Transverse colon (tissue), 4 donors: ENCODE measurements at regions not wholly inside any gene's neighbourhood (a gene's known extent, or its start where the extent isn't known, plus 50 kb on each side); places are given as distances from the start of the nearest gene placed in this dataset.

Source experiments
- CTCF ChIP-seq, 5 experiments: fragments of 200-600 bp in 3 of 5; fragments of 450-650 bp in 2 of 5; sonication (generic) in 3 of 5; IDR thresholded peaks; 1 replicate in 2 of 5; 2 replicates in 3 of 5; pipeline ENCODE4 v1.5.1; 2016 to 2017; ENCODE audit warnings: antibody characterized with exemption in 5 of 5, inconsistent platforms in 3 of 5, mild to moderate bottlenecking in 2 of 5, moderate library complexity in 1 of 5
- EP300 ChIP-seq: sonication (generic); formaldehyde crosslinking; IDR thresholded peaks from one replicate; pipeline ENCODE4 v1.6.1; 2017; ENCODE audit warnings: antibody characterized with exemption, low read depth
- POLR2A ChIP-seq: fragments of 450-650 bp; IDR thresholded peaks from one replicate; pipeline ENCODE4 v1.6.1; 2016; ENCODE audit warnings: antibody characterized with exemption, mild to moderate bottlenecking, moderate library complexity
- POLR2AphosphoS5 ChIP-seq, 3 donors: sonication (generic); formaldehyde crosslinking; IDR thresholded peaks; one replicate each; pipeline ENCODE4 v1.6.1; 2016; ENCODE audit warnings: antibody characterized with exemption in 3 of 3

- no peak for TF ChIP-seq CTCF (IDR thresholded peaks at IDR 0.05)
- TF ChIP-seq POLR2A: no peak
- TF ChIP-seq EP300: no peak
- TF ChIP-seq POLR2AphosphoS5 (IDR thresholded peaks at IDR 0.05): no peak
Observed at GRCh38 chrX:87045352-87045751, 472.2 kb upstream of the KLHL4 start.
